Peyer's patch (tissue), 4 donors: ENCODE measurements at regions not wholly inside any gene's neighbourhood (a gene's known extent, or its start where the extent isn't known, plus 50 kb on each side); places are given as distances from the start of the nearest gene placed in this dataset.

Source experiments
- DNase-seq, 3 donors: peaks; one replicate each; pipeline ENCODE4 v3.0.0-alpha.2; 2017 to 2019
- H3K27ac ChIP-seq, 4 donors: fragments of 200-600 bp; sonication (generic); one replicate each; pipeline ENCODE4 v1.5.1; 2016 to 2019
- H3K27me3 ChIP-seq, 2 donors: fragments of 200-600 bp; sonication (generic); one replicate each; pipeline ENCODE4 v1.5.1; 2019
- H3K36me3 ChIP-seq, 3 donors: fragments of 200-600 bp; sonication (generic); one replicate each; pipeline ENCODE4 v1.5.1; 2016 to 2019
- H3K4me1 ChIP-seq, 4 donors: fragments of 200-600 bp; sonication (generic); one replicate each; pipeline ENCODE4 v1.5.1; 2016 to 2019
- H3K4me3 ChIP-seq, 4 donors: fragments of 200-600 bp; sonication (generic); 1 replicate in 3 of 4; 2 replicates in 1 of 4; pipeline ENCODE4 v1.5.1; 2016 to 2019; ENCODE audit warnings: mild to moderate bottlenecking in 1 of 4
- H3K9me3 ChIP-seq, 4 donors: fragments of 200-600 bp; sonication (generic); one replicate each; pipeline ENCODE4 v1.5.1; 2016 to 2019; ENCODE audit warnings: mild to moderate bottlenecking in 1 of 4
- CTCF ChIP-seq, 6 experiments: fragments of 450-650 bp in 4 of 6; fragments of 200-600 bp in 2 of 6; sonication (generic) in 1 of 6; IDR thresholded peaks; one replicate each; pipeline ENCODE4 v1.5.1; 2017 to 2019; ENCODE audit warnings: antibody characterized with exemption in 6 of 6, mild to moderate bottlenecking in 3 of 6, moderate library complexity in 1 of 6
- POLR2A ChIP-seq, 2 donors: fragments of 450-650 bp; IDR thresholded peaks; one replicate each; pipeline ENCODE4 v1.5.1; 2017; ENCODE audit warnings: antibody characterized with exemption in 2 of 2, mild to moderate bottlenecking in 2 of 2, moderate library complexity in 2 of 2

- Histone ChIP-seq H3K36me3 (no peaks in the 10 kb centered on the region), H3K27me3 (no peaks in the 10 kb centered on the region), H3K9me3 (no peaks in the 10 kb centered on the region), H3K4me3 (no peak overlapping the region), H3K4me1 (no peaks in the 10 kb centered on the region), H3K27ac (no peak overlapping the region)
- TF ChIP-seq POLR2A (IDR thresholded peaks at IDR 0.05) (no peak), CTCF (IDR thresholded peaks at IDR 0.05) (no peak)
- no peak for DNase-seq
Observed at GRCh38 chr1:70518106-70518505, 107.0 kb downstream of the CTH start.

- no peaks in the 10 kb centered on the region for H3K4me1 ChIP-seq
- TF ChIP-seq CTCF (IDR thresholded peaks at IDR 0.05), result peak in 4 of 6 experiments; percentile 14 to 41 (median 36)
- no peak for TF ChIP-seq POLR2A (IDR thresholded peaks at IDR 0.05)
- H3K9me3 ChIP-seq, result no peaks in the 10 kb centered on the region
- no peak overlapping the region for H3K27ac ChIP-seq
- peak in 1 of 3 donors; percentile 57 for DNase-seq
- H3K4me3 ChIP-seq, result no peak overlapping the region
- no peaks in the 10 kb centered on the region for H3K36me3 ChIP-seq
- H3K27me3 ChIP-seq, result no peaks in the 10 kb centered on the region
Observed at GRCh38 chr1:70528590-70529333, 117.7 kb downstream of the CTH start.

- TF ChIP-seq POLR2A (IDR thresholded peaks at IDR 0.05), result no peak
- TF ChIP-seq CTCF (IDR thresholded peaks at IDR 0.05), result no peak
- no peak for DNase-seq
- no peak overlapping the region for H3K27ac ChIP-seq
Observed at GRCh38 chr1:70536708-70537366, 125.8 kb downstream of the CTH start.

GRCh38 chr1:70537788-70538187, 126.7 kb downstream of the CTH start:
- H3K27me3 ChIP-seq, result no peaks in the 10 kb centered on the region
- DNase-seq, result no peak
- H3K4me1 ChIP-seq, result no peaks in the 10 kb centered on the region
- no peaks in the 10 kb centered on the region for H3K9me3 ChIP-seq
- no peak overlapping the region for H3K27ac ChIP-seq
- no peaks in the 10 kb centered on the region for H3K36me3 ChIP-seq
- TF ChIP-seq CTCF (IDR thresholded peaks at IDR 0.05), result no peak
- TF ChIP-seq POLR2A (IDR thresholded peaks at IDR 0.05), result no peak
- H3K4me3 ChIP-seq, result no peak overlapping the region

More at GRCh38 chr1:70536708-70537366, 125.8 kb downstream of the CTH start:
- Histone ChIP-seq H3K4me3 (no peak overlapping the region), H3K36me3 (no peaks in the 10 kb centered on the region), H3K27me3 (no peaks in the 10 kb centered on the region), H3K4me1 (no peaks in the 10 kb centered on the region), H3K9me3 (no peaks in the 10 kb centered on the region)

GRCh38 chr1:70542030-70542429, 131.0 kb downstream of the CTH start:
- Histone ChIP-seq H3K27ac (no peak overlapping the region), H3K4me3 (no peak overlapping the region), H3K4me1 (no peaks in the 10 kb centered on the region), H3K27me3 (no peaks in the 10 kb centered on the region), H3K9me3 (no peaks in the 10 kb centered on the region), H3K36me3 (no peaks in the 10 kb centered on the region)
- no peak for DNase-seq
- TF ChIP-seq POLR2A (IDR thresholded peaks at IDR 0.05) (no peak), CTCF (IDR thresholded peaks at IDR 0.05) (no peak)
